LoVo (cell line): ENCODE measurements at regions not wholly inside any gene's neighbourhood (a gene's known extent, or its start where the extent isn't known, plus 50 kb on each side); places are given as distances from the start of the nearest gene placed in this dataset.
"Not testable (repeated sequence)": the region's sequence is repeated elsewhere in the genome, so short reads cannot be mapped to it uniquely, and the experiment has no call there.

Source experiments
- DNase-seq: peaks from one replicate; pipeline ENCODE4 v3.0.0-alpha.2; 2016; ENCODE audit warnings: low spot score

DNA sequence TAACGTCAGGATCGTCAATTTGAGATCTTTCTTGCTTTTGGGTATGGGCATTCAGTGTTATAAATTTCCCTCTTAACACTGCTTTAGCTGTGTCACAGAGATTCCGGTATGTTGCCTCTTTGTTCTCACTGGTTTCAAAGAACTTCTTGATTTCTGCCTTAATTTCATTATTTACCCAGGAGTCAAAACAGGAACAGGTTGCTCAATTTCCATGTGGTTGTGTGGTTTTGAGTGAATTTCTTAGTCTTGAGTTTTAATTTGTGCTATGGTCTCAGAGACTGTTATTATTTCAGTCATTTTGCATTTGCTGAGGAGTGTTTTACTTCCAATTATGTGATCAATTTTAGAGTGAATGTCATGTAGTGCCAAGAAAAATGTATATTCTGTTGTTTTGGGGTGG, 153.1 kb downstream of the PCDH17 start:
- no peak for DNase-seq

GRCh38 chr13:57787058-57787791, 155.7 kb downstream of the PCDH17 start:
- no peak for DNase-seq

DNA sequence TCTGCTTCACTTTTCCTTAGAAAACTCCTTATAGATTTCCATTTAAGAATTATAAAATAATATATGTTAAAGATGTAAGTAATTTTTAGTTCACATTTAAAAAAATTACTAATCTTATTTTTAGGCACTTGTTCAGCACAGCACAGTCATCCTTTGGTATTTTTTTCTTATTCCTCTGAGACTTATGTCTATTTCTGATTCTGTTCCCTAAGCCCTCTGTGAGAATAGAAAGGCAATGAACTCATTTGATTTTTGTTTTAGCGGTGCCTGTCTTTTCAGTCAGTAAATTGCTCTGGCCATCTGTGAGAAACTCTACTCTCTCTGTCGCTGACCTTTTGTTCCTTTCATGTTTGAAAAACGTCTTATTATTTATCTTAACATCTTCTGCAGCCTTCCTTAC, 168.1 kb downstream of the PCDH17 start:
- no peak for DNase-seq

GRCh38 chr13:57813651-57814050, 182.1 kb downstream of the PCDH17 start:
- DNase-seq: no peak

DNA sequence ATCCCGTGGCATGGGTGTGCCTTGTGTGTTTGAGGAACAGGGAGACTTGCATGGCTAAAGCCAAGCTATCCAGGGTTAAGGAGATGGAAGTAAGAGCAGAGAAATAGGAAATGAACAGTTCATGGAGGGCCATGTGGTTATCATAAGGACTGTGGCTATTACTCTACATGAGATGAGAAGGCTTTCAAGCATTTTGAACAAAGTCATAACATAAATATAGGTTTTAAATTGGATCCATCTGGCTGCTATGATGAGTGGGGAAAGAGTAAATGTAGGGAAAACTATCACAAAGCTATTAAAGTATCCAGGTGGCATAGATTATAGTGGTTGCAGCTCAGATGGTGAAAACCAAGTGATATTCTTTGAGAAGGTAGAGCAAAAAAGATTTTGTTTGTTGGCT, 184.1 kb downstream of the PCDH17 start:
- no peak for DNase-seq

GRCh38 chr13:57820924-57821323, 189.4 kb downstream of the PCDH17 start:
- DNase-seq: no peak

DNA sequence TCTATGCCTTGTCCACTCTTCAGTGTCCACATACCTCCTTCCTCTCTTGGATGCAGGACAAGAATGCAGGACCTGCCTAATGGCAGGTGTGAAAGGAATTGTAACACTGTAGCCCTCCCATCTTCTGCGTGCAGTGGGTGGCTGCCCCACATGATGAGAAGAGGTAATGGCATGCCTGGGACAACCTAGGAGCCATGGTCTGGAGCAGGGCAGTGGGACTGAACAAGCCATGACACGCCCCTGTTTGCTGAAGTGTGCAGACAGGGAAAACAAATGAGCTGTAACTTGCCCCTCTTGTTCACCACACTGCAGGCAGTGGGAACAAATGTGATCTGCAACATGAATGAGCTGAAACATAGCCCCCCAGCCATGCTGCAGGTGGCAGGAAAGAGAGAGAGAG, 192.2 kb downstream of the PCDH17 start:
- no peak for DNase-seq

DNA sequence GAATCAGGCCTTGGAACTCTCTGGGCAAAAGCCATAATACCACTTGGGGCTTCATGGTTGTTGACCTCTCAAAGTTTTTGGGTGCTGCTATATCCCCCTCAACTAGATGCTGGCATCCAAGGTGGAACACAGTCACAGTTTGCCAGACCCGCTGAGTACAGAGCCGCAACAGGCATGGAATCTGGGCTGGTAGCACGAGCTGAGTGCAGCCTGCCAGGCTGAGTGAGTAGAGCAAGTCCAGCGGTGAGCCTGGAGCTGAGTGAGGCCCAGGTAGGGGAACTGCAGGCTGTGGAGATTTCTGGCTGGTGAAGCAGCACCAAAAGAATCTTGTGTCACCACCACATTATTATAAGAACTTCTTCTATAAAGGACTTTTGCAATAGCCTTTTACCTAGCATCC, 192.6 kb downstream of the PCDH17 start:
- no peak for DNase-seq

DNA sequence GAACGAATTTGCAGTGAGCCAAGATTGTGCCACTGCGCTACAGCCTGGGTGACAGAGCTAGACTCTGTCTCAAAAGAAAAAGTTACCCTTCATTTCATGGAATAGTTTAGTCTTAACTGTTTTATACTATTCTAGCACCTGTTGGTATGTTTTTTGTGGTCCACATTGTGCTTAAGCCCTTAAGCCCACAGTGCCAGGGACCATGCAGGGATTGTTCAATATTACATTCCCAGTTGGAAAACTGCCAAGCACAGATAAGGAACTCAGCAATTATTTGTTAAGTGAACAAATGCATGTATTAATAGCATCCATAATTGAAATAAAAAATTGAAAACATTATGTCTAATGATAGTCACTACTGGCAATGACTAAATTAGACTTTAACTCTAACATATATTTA, 193.5 kb downstream of the PCDH17 start:
- DNase-seq: no peak

- no peak for DNase-seq
These were observed 198.0 kb downstream of the PCDH17 start for GRCh38 chr13:57829496-57829895.

- no peak for DNase-seq
These were observed 200.6 kb downstream of the PCDH17 start for GRCh38 chr13:57832187-57832586.

- no peak for DNase-seq
These were observed 206.3 kb downstream of the PCDH17 start for GRCh38 chr13:57837801-57838200.

- no peak for DNase-seq
These were observed 212.0 kb downstream of the PCDH17 start for GRCh38 chr13:57843521-57843920.

- no peak for DNase-seq
These were observed 215.1 kb downstream of the PCDH17 start for GRCh38 chr13:57846600-57847173.

DNA sequence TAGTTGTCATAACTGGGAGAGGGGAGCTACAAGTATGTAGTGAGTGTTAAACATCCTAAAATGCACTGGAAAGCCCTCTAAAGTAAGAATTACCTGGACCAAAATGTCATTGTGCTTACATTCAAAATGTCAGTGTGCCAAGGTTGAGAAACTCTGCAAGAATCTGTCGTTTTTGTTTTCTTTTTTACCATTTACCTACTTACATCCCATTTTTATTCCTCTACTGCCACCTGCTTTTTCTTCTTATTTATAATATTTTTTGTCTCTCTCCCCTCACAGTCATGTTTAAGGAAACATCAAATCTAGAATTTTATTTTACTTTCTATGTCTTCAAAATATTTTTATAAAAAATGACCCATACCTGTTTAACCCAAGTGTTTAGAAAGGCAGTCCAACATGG, 226.4 kb downstream of the PCDH17 start:
- no peak for DNase-seq

DNA sequence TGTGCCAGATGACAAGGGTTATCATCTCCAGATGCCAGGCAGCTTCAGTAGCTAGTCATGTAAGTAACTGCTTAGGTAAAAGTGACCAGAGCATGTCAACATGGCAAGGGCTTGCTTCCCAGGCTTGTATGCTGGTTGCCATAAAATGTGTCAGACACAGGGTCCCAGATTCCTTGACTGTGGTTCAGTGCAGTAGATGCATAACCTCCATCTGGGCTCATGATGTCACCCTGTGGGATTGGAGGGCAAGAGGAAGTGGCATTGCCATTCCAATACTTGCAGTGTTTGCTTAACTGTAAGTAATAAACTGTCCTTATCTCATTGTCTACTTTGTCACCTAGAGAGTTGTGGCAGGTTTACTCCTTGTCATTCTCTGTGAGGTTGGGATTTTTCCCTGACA, 226.8 kb downstream of the PCDH17 start:
- no peak for DNase-seq

- no peak for DNase-seq
These were observed 231.3 kb downstream of the PCDH17 start for GRCh38 chr13:57862879-57863278.

- DNase-seq: no peak
These were observed 234.2 kb downstream of the PCDH17 start for GRCh38 chr13:57865600-57866294.

DNA sequence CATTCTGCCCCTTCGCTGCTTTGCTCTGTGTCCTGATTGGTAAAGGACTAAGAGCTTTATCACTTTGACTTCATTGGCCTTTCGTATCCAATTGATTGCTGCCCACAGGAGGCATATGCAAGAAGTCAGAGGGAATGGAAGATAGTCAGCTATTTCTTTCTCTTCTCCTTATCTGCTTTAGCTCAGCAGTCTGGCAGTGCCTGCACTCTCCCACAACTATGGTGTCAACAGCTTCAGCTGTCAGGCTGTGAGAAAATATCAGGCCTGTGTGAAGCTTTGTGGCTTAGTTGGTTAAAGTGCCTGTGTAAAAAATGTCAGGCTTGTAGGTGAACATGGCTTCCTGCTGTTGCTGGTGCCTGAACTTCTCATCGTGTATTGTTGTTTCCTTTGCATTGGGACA, 243.0 kb downstream of the PCDH17 start:
- DNase-seq: no peak

- no peak for DNase-seq
These were observed 246.1 kb downstream of the PCDH17 start for GRCh38 chr13:57877601-57878000.

DNA sequence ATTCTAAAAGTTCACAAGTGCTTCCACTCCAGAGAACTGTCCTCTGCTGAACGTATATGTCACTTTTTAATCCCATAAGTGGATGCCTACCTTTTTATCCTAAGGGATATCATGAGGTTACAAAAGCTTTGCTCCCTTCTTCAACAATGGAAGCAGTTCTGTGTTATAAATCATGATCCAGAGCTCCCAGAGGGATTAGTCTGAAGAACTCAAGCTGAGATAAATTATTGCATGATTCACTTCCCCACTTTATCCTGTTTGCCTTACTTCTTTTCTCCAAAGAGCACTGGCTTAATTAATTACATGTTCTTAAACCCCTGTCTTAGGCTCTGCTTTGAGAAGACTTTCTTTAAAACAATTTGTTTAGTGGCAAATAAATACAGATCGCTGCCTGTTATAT, 246.7 kb downstream of the PCDH17 start:
- no peak for DNase-seq

DNA sequence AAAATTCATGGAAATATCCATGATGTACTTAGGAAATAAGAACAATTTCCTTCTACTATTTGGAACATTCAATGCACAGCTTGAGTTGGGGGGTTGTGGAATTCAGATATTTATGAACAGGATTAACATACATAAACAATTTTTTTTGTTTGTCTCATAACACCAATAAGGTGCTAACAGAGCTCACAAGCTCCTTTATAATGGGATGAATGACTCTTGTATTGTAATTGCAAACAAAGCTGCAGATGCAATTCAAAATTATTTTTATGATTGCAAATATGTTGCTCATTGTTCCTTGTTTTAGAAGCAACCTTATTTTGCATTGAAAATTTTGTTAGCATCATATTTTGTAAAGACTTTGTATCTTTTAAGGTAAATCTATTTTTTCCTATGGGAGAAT, 265.7 kb downstream of the PCDH17 start:
- no peak for DNase-seq

DNA sequence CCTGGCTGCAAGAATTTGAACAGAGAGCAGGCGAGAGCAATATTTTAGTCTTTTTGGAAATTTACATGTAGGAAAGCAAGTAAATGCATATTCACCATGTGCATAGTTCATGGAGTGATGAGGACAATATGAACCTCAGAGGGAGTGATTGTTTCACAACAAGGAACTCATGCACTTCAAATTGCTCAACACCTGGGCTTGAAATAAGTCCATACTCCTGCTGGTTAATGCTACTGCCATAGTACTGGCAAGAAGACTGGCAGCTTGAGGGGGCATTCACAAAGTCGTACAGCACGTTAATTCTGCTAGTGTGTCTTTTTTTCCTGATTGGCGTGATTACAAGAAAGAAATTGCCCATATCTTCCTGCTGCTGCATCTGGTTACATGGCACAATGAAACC, 267.6 kb downstream of the PCDH17 start:
- DNase-seq: no peak

GRCh38 chr13:57909833-57910232, 278.3 kb downstream of the PCDH17 start:
- DNase-seq: not testable (repeated sequence)
